Stomach (tissue), 8 donors: ENCODE measurements at regions not wholly inside any gene's neighbourhood (a gene's known extent, or its start where the extent isn't known, plus 50 kb on each side); places are given as distances from the start of the nearest gene placed in this dataset.

Experiments used
- DNase-seq, 2 donors: peaks; one replicate each; pipeline versions ENCODE4 v3.0.0 to v3.0.0-alpha.2; 2013 to 2019
- H3K27ac ChIP-seq, 5 donors: fragments of 200-600 bp in 4 of 5; sonication (generic) in 4 of 5; one replicate each; pipeline ENCODE4 v1.5.1; 2013 to 2019; ENCODE audit warnings: mild to moderate bottlenecking in 1 of 5, moderate library complexity in 1 of 5
- H3K27me3 ChIP-seq, 3 donors: fragments of 200-600 bp; sonication (generic); one replicate each; pipeline ENCODE4 v1.5.1; 2017 to 2019; ENCODE audit warnings: mixed run types in 1 of 3
- H3K36me3 ChIP-seq, 4 donors: fragments of 200-600 bp; sonication (generic); 1 replicate in 3 of 4; 2 replicates in 1 of 4; pipeline ENCODE4 v1.5.1; 2016 to 2019
- H3K4me1 ChIP-seq, 4 donors: fragments of 200-600 bp; sonication (generic); one replicate each; pipeline ENCODE4 v1.5.1; 2016 to 2019
- H3K4me3 ChIP-seq, 4 donors: fragments of 200-600 bp; sonication (generic) in 3 of 4; one replicate each; pipeline ENCODE4 v1.5.1; 2016 to 2019; ENCODE audit warnings: mild to moderate bottlenecking in 1 of 4
- H3K9me3 ChIP-seq, 4 donors: fragments of 200-600 bp; sonication (generic); one replicate each; pipeline ENCODE4 v1.5.1; 2016 to 2019
- CTCF ChIP-seq, 7 experiments: fragments of 450-650 bp in 4 of 7; fragments of 200-600 bp in 3 of 7; sonication (generic) in 3 of 7; IDR thresholded peaks; one replicate each; pipeline ENCODE4 v1.5.1; 2016 to 2019; ENCODE audit warnings: antibody characterized with exemption in 7 of 7, control low read depth in 2 of 7, mild to moderate bottlenecking in 1 of 7
- EP300 ChIP-seq: sonication (generic); formaldehyde crosslinking; IDR thresholded peaks from one replicate; pipeline ENCODE4 v1.6.1; 2017; ENCODE audit warnings: antibody characterized with exemption
- POLR2A ChIP-seq, 4 donors: fragments of 450-650 bp; IDR thresholded peaks; one replicate each; pipeline ENCODE4 v1.6.1; 2016; ENCODE audit warnings: antibody characterized with exemption in 4 of 4, control low read depth in 2 of 4, mild to moderate bottlenecking in 1 of 4, moderate library complexity in 1 of 4
- POLR2AphosphoS5 ChIP-seq, 3 donors: sonication (generic); formaldehyde crosslinking; IDR thresholded peaks; one replicate each; pipeline ENCODE4 v1.6.1; 2016; ENCODE audit warnings: antibody characterized with exemption in 3 of 3
- WGBS, 5 donors: extraction: QIAGEN DNeasy Blood & Tissue Kit in 3 of 5; methylation state at CpG; one replicate each; pipeline versions ENCODE4 v1.1.5 to v1.1.7; 2013 to 2018; 5-methylcytosine and 5-hydroxymethylcytosine counted together
- intact Hi-C: fragments of 100-400 bp; cut with DNase I; formaldehyde crosslinking; loops from one replicate; pipeline ENCODE4 v1.15.1; 2023; ENCODE audit warnings: low total_unique reads
- donor health status: healthy with polysubstance abuse.
- donor health status: Bipolar disorder and iron deficiency.
- donor health status: healthy.

- H3K4me3 ChIP-seq: no peak overlapping the region
- no peak for DNase-seq
- H3K27ac ChIP-seq: no peak overlapping the region
- 76 to 90% (median 82%) methylated on average over 1 of the region's 1 CpG for WGBS, 5 donors
- no peak for TF ChIP-seq POLR2A (IDR thresholded peaks at IDR 0.05)
- TF ChIP-seq EP300: no peak
- TF ChIP-seq POLR2AphosphoS5 (IDR thresholded peaks at IDR 0.05): no peak
- no peak for TF ChIP-seq CTCF (IDR thresholded peaks at IDR 0.05)
- H3K9me3 ChIP-seq: no peaks in the 10 kb centered on the region
- no peaks in the 10 kb centered on the region for H3K4me1 ChIP-seq
- intact Hi-C loops: no loop called here
- no peaks in the 10 kb centered on the region for H3K27me3 ChIP-seq
- no peaks in the 10 kb centered on the region for H3K36me3 ChIP-seq
Observed at GRCh38 chr4:156634612-156635011, 337.0 kb downstream of the PDGFC start.

DNA sequence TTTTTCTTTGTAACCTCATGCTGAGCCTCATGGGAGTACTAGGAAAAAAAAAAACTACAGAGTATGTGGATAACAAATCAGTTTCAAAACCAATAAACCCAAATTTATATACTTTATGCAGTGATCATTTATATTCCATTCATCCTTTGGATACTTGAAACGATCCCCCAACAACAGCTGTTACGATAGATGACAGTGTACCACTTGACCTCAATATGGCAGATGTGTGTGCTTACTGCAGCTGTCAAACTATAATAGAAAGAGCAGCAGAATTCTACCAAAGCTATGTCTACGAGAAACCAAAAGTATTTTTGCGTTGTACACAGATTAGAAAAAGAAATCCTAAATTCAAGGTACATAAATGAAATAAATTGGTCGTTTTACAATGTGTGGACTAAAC is 337.8 kb downstream of the PDGFC start:
- Histone ChIP-seq H3K27ac (no peak overlapping the region), H3K36me3 (no peaks in the 10 kb centered on the region), H3K9me3 (no peaks in the 10 kb centered on the region), H3K4me3 (no peak overlapping the region), H3K4me1 (no peaks in the 10 kb centered on the region), H3K27me3 (no peaks in the 10 kb centered on the region)
- WGBS, 5 donors: 67 to 77% (median 73%) methylated on average over 5 of the region's 5 CpGs
- intact Hi-C loops: no loop called here
- DNase-seq: no peak
- no peak for TF ChIP-seq POLR2AphosphoS5 (IDR thresholded peaks at IDR 0.05)
- TF ChIP-seq EP300: no peak
- no peak for TF ChIP-seq POLR2A (IDR thresholded peaks at IDR 0.05)
- TF ChIP-seq CTCF (IDR thresholded peaks at IDR 0.05): no peak

GRCh38 chr4:156628858-156629257 is 342.7 kb downstream of the PDGFC start:
- peaks cover 0 to 11% (median 0%) of the 10 kb centered on the region in 4 donors for H3K9me3 ChIP-seq
- 65 to 85% (median 69%) methylated on average over 3 of the region's 3 CpGs for WGBS, 5 donors
- no peak for DNase-seq
- no peaks in the 10 kb centered on the region for H3K27me3 ChIP-seq
- intact Hi-C loops: no loop called here
- H3K36me3 ChIP-seq: no peaks in the 10 kb centered on the region
- TF ChIP-seq EP300: no peak
- TF ChIP-seq POLR2AphosphoS5 (IDR thresholded peaks at IDR 0.05): no peak
- TF ChIP-seq CTCF (IDR thresholded peaks at IDR 0.05): no peak
- no peak for TF ChIP-seq POLR2A (IDR thresholded peaks at IDR 0.05)
- no peak overlapping the region for H3K4me3 ChIP-seq
- H3K4me1 ChIP-seq: no peaks in the 10 kb centered on the region
- no peak overlapping the region for H3K27ac ChIP-seq

- TF ChIP-seq EP300: no peak
- no peak for TF ChIP-seq CTCF (IDR thresholded peaks at IDR 0.05)
- no peak for TF ChIP-seq POLR2A (IDR thresholded peaks at IDR 0.05)
- no peak for TF ChIP-seq POLR2AphosphoS5 (IDR thresholded peaks at IDR 0.05)
- 74 to 86% (median 79%) methylated on average over 3 of the region's 3 CpGs for WGBS, 5 donors
- intact Hi-C loops: no loop called here
- Histone ChIP-seq H3K36me3 (no peaks in the 10 kb centered on the region), H3K4me3 (no peak overlapping the region), H3K27me3 (no peaks in the 10 kb centered on the region), H3K4me1 (no peaks in the 10 kb centered on the region), H3K27ac (no peak overlapping the region), H3K9me3 (peaks cover 0 to 10% (median 0%) of the 10 kb centered on the region in 4 donors)
- no peak for DNase-seq
Observed at GRCh38 chr4:156623376-156623775, 348.2 kb downstream of the PDGFC start.
